Effector memory CD8-positive, alpha-beta T cell (primary cell): ENCODE measurements at regions not wholly inside any gene's neighbourhood (a gene's known extent, or its start where the extent isn't known, plus 50 kb on each side); places are given as distances from the start of the nearest gene placed in this dataset.
"Not testable (repeated sequence)": the region's sequence is repeated elsewhere in the genome, so short reads cannot be mapped to it uniquely, and the experiment has no call there.

Experiments
- ATAC-seq: fragments of 150-1000 bp; cut with Tn5 transposase; replicated peaks from 2 replicates; pipeline ENCODE4 v1.10.0; 2021; ENCODE audit warnings: mild to moderate bottlenecking, moderate library complexity
- DNase-seq, 3 experiments: peaks; one replicate each; pipeline ENCODE4 v3.0.0; 2021
- H3K27ac Mint-ChIP-seq, 2 donors: one replicate each; pipeline ENCODE4 v1.8.0; 2022; ENCODE audit warnings: mild to moderate bottlenecking in 2 of 2, mixed read lengths in 2 of 2, moderate library complexity in 2 of 2
- H3K27me3 Mint-ChIP-seq, 2 donors: one replicate each; pipeline ENCODE4 v1.8.0; 2022; ENCODE audit warnings: mixed read lengths in 2 of 2
- H3K36me3 Mint-ChIP-seq: one replicate; pipeline ENCODE4 v1.8.0; 2022; ENCODE audit warnings: mild to moderate bottlenecking, moderate library complexity, mixed read lengths; ENCODE audit not compliant: insufficient read depth
- H3K4me1 Mint-ChIP-seq, 2 donors: one replicate each; pipeline ENCODE4 v1.8.0; 2022; ENCODE audit warnings: low read depth in 2 of 2, mixed read lengths in 2 of 2
- H3K4me3 Mint-ChIP-seq, 2 donors: one replicate each; pipeline ENCODE4 v1.8.0; 2022; ENCODE audit warnings: mild to moderate bottlenecking in 2 of 2, mixed read lengths in 2 of 2, moderate library complexity in 2 of 2
- H3K9me3 Mint-ChIP-seq, 2 donors: one replicate each; pipeline ENCODE4 v1.8.0; 2022; ENCODE audit warnings: mixed read lengths in 2 of 2

DNA sequence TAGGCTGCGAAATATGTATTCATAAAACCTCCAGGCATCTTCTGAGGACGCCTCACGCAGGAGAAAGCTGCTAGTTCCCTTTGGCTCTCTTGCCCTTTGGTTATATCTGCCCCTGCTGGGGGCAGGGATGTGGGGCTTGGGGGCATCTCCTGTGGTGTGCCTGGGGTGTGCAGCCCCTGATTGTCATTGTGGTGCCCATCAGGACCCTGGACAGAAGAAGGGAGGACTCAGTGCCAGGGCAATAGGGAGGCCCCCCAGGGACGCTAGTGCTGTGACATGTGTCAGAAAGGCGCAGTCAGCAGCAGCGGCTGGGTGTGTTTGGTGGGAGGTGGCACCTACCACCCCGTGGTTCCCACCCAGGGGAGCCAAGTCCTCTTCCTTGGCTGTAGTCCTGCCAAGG lies 102.5 kb upstream of the PZP start:
- not testable (repeated sequence) for DNase-seq, H3K27ac Mint-ChIP-seq, H3K27me3 Mint-ChIP-seq, H3K9me3 Mint-ChIP-seq, H3K4me3 Mint-ChIP-seq, H3K4me1 Mint-ChIP-seq, ATAC-seq, H3K36me3 Mint-ChIP-seq

DNA sequence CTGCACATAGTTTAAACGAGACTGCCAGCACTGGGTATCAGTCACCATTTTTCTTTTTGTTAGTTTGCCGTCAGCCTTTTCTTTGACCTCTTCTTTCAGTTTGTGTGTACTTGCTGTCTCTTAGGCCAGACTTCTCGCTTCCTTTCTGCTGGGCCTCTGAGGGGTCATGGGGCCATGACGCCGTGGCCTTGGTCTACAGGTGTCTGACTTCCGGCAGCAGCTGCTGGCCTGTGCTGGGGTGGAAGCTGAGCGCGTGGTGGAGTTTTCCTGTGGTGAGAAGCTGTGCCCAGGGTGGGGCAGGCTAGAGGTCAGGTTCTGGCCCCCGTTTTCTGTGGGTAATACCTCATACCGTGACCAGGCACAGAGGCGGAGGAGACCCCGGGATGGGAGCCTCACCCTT lies 101.6 kb upstream of the PZP start:
- ATAC-seq, result peak; percentile 40
- peak overlapping the region in 1 of 2 donors; percentile 78 for H3K27ac Mint-ChIP-seq
- not testable (repeated sequence) for H3K4me3 Mint-ChIP-seq, H3K27me3 Mint-ChIP-seq, H3K36me3 Mint-ChIP-seq, H3K4me1 Mint-ChIP-seq, DNase-seq, H3K9me3 Mint-ChIP-seq

DNA sequence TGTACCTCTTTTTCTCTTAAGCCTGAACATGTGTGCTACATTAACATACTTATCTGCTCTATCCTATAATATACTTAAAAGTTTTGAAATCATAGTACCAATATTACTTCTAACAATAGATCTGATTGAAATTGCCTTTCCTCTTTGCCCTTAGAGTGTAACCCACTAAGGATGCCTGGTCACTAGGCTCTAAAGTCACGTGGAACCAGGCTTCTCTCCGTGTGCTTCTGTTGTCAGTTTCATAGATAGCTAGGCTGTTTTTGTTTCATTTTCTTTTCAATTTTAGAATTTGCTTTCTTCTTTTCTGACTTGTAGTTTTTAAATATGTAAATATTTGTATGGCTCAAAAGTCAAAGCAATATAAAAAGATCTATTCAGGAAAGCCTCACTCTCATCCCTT lies 100.5 kb upstream of the PZP start:
- DNase-seq, ATAC-seq, H3K9me3 Mint-ChIP-seq, H3K4me3 Mint-ChIP-seq, H3K27ac Mint-ChIP-seq, H3K4me1 Mint-ChIP-seq, H3K36me3 Mint-ChIP-seq, H3K27me3 Mint-ChIP-seq: not testable (repeated sequence)

DNA sequence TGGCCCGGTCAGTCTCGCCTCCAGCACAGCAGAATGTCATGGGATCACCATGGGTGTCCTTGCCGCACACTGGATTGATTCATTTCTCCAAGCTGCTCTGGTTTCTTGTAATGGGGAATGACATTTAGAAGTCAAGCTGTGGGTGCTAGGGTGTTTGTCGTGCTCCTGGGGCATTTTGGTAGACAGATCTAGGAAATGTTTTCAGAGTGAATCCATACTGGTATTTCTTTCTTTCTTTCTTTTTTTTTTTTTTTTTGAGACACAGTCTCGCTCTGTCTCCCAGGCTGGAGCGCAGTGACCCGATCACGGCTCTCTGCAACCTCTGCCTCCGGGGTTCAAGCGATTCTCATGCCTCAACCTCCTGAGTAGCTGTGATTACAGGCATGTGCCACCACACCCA lies 100.0 kb upstream of the PZP start:
- not testable (repeated sequence) for H3K4me1 Mint-ChIP-seq, H3K27ac Mint-ChIP-seq, ATAC-seq, H3K9me3 Mint-ChIP-seq, H3K27me3 Mint-ChIP-seq, DNase-seq, H3K4me3 Mint-ChIP-seq, H3K36me3 Mint-ChIP-seq

DNA sequence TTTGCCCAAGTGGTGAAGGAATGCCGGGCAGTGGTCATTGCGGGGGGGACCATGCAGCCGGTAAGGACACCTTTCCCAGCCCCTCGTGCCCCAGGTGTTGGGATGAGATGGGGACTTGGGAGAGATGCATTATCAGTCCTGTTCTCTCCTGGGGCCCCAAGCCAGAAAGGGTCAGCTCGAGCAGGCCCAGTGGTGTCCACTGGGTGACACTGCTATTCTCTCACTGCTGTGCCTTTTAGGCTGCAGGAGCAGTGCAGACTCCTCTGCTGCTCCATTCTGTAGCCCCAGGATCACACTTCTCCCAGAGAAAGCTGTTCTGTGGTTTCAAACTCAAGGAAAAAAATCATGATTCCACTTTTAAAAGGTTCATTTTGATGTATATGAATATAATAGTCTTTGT lies 99.1 kb upstream of the PZP start:
- H3K4me1 Mint-ChIP-seq, DNase-seq, H3K36me3 Mint-ChIP-seq, H3K4me3 Mint-ChIP-seq, H3K27ac Mint-ChIP-seq, H3K9me3 Mint-ChIP-seq, ATAC-seq, H3K27me3 Mint-ChIP-seq: not testable (repeated sequence)

DNA sequence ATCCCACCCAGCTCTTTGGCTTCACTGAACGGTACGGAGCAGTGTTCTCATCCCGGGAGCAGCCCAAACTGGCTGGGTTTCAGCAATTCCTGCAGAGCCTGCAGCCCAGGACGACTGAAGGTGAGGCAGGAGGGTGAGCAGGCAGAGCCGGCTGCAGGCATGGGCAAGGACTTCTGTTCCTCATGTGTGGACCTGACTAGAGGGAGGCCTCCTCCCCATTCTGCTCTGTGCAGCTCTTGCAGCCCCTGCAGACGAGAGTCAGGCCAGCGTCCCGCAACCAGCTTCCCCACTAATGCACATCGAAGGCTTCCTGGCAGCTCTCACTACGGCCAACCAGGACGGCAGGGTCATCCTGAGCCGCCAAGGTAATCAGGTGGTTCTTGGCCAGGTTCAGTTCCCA lies 97.8 kb upstream of the PZP start:
- H3K4me3 Mint-ChIP-seq, ATAC-seq, H3K27me3 Mint-ChIP-seq, H3K9me3 Mint-ChIP-seq, DNase-seq, H3K27ac Mint-ChIP-seq, H3K4me1 Mint-ChIP-seq, H3K36me3 Mint-ChIP-seq: not testable (repeated sequence)

DNA sequence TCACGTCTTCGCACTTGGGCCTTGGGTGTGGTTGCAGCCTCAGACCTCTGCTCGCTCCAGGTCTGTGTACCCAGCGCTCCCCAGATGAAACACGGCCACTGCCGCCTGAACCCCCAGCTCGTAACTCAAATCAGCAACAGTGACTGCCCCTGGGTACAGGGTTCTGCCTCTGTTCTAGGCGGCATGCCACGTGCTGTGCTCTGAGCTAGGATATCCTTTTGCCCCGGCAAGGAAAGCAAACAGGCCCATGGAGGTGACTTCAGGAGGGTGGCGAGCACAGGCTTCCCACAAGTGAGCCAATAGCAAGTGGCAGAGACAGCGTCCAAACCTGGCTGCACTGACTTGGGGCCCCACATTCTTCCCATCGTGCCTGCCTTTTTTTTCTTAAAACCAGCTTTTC lies 96.3 kb upstream of the PZP start:
- H3K4me3 Mint-ChIP-seq, H3K4me1 Mint-ChIP-seq, H3K27me3 Mint-ChIP-seq, H3K27ac Mint-ChIP-seq, H3K36me3 Mint-ChIP-seq, H3K9me3 Mint-ChIP-seq, DNase-seq, ATAC-seq: not testable (repeated sequence)

DNA sequence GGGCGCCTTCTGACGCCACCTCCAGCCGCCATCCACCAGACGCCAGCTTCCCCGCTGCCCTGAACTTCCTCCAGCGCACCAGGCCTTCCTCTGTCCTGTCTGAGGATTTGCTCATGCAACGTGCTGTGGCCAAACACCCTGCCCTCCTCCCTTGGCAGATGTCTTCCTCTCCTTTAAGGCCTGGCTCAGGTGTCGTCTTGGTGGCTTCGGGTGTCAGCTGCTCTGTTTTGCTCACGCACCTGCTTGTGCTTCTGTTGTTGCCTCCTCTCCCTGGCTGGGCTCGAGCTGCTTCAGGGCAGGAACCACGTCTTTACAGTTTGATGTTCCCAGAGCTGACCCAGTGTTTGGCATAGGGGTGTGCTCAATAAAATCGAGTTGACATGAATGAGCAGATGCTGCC lies 87.7 kb upstream of the PZP start:
- peak; percentile 94 for ATAC-seq
- H3K27ac Mint-ChIP-seq, H3K4me3 Mint-ChIP-seq: not testable (repeated sequence)

DNA sequence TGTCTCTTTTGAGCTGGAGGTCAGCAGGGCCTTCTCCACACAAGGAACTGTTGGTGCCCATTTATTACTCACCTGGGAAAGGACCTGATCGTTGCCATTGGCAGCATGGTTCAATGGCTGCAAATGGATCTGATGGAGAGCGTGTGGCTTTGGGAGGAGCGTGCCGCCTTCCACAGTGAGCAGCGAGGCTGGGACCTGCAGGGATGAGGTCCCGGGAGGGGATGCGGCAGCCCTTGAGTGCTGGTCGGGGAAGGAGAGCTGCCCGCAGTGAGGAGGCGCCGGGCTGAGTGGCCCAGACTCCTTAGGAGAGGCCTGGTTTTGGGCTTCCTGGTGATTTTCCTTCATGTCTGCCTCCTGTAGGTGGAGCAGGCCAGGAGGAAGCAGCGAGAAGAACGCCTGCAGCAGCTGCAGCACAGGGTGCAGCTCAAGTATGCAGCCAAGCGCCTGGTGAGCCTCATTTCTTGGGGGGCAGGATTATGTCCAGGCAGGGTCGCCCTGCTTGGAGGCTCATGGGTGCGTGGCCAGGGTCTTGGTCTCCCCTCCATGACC lies 86.0 kb upstream of the PZP start:
- not testable (repeated sequence) for H3K4me3 Mint-ChIP-seq, H3K9me3 Mint-ChIP-seq, H3K36me3 Mint-ChIP-seq, ATAC-seq, DNase-seq, H3K27me3 Mint-ChIP-seq, H3K4me1 Mint-ChIP-seq
- peak overlapping the region in 1 of 2 donors; percentile 41 for H3K27ac Mint-ChIP-seq

More for the DNA sequence above, 87.7 kb upstream of the PZP start:
- H3K4me1 Mint-ChIP-seq, H3K27me3 Mint-ChIP-seq, H3K9me3 Mint-ChIP-seq, H3K36me3 Mint-ChIP-seq, DNase-seq: not testable (repeated sequence)

DNA sequence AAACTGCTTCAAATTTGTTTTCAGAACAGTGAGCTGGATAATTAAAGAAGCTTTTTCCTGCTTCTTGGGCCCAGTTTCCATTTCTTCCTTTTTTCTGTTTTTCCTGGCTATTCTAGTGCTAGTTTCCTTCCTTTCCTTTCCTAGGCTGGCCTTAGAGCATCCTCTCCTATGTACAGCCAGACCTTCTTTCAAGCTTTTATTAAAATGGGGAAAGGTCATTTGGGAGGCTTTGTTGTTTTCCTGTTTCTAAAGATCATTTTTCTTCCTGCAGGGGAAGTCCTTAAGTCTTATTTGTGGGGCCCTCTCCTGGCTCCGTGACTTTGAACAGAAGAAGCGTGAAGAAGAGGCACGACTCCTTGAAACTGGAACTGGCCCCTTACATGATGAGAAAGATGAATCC lies 85.2 kb upstream of the PZP start:
- not testable (repeated sequence) for H3K9me3 Mint-ChIP-seq, DNase-seq, H3K27ac Mint-ChIP-seq, H3K36me3 Mint-ChIP-seq, H3K4me1 Mint-ChIP-seq, ATAC-seq, H3K27me3 Mint-ChIP-seq, H3K4me3 Mint-ChIP-seq

DNA sequence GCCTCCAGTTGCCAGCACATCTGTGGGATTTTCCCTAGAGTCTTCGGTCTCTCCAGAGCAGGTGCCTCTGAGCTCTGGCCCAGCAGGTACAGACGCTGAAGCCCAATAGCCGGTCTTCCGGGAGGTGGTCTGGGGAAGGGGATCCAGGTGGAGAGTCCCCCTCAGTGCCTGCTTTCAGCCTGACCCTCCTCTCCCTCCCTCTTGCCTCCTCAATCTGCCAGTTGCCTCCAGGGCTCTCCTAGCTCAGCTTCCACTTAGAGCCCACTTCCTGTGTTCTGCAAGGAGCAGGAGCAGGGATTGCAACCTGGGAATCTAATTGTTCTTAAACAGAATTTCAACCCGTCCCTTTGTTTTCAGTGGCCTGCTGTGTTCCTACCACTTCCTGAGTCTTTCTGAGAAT lies 81.8 kb upstream of the PZP start:
- not testable (repeated sequence) for H3K27me3 Mint-ChIP-seq, DNase-seq

DNA sequence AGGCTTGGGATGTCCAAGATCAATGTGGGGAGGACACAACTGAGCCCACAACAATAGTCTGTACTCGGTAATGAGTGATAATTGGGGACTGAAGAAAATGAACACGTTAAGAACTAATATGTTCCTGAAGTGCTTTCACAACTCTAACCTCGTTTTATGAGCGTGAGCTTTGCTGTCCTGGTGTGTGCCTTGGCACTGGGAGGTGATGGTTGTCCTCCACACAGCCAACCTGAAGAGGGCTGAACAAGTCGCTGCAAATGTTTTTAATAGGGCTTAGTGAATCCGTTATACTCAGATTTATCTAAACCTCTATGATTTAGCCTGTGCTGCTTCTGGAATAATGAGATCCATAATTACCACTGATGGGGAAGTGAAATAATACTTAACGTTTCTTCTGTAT lies 76.5 kb upstream of the PZP start:
- Mint-ChIP-seq H3K27ac (peak overlapping the region in 1 of 2 donors; percentile 98), H3K27me3 (peaks cover 6 to 10% of the 10 kb centered on the region in 2 donors), H3K4me3 (peak overlapping the region in 1 of 2 donors; percentile 99), H3K36me3 (peaks cover 10% of the 10 kb centered on the region)
- H3K4me1 Mint-ChIP-seq, ATAC-seq, DNase-seq, H3K9me3 Mint-ChIP-seq: not testable (repeated sequence)

More for the DNA sequence above, 81.8 kb upstream of the PZP start:
- not testable (repeated sequence) for H3K4me1 Mint-ChIP-seq, H3K36me3 Mint-ChIP-seq, H3K9me3 Mint-ChIP-seq, H3K4me3 Mint-ChIP-seq, H3K27ac Mint-ChIP-seq, ATAC-seq

DNA sequence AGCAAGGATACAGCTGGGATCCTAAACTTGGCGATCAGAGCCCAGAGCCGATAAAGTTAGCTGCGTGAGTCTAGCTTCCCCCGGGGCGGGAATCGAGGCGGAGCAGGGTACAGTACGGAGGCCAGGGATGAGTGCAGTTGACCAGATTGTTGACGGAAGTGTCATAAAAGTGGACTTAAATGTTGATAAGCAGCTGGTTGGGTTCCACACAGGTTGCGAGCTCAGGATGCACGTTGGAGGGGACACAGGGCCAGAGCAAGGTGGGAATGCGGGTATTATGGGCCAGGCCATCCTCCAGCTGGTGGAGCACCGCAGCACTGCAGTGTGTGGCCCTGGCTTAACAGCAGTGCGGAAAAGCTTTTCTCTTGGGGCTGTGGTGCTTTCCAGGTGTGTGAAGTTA lies 76.0 kb upstream of the PZP start:
- H3K27me3 Mint-ChIP-seq, result peaks cover 6 to 10% of the 10 kb centered on the region in 2 donors

DNA sequence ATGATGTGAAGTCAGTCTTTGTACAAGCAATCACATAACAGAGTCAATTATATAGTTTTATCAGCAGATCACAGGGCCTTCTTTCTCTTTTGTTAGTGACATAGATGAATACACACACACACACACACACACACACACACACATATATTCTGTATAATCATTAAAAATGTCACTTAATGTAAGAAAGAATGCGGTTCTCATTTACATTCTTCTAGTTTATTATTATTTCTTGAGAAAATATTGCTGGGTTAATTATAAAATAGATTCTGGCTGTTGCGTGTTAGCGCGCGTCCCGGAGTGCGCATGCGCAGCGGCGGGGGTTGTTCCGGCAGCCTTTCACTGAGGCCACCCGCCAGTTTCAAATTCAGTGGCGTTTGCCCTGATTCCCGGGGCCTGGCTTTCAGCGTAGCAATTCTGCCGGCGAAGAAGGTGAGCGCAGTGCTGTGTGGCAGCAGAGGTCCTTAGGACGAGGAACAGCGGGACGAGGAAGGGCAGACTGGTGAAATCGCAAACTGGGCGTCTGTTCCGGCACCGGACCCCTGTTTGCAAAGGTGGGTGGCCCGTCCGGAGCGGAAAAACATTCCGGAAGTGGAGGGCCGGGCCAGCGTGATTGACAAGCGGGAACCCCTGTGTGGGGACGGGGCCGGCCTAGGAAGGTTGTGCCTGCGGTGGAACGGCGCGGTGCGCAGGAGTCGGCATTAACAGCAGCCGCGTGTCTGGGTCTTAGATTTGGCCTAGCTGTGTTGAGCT lies 75.3 kb upstream of the PZP start:
- H3K27me3 Mint-ChIP-seq, result peaks cover 6 to 13% of the 10 kb centered on the region in 2 donors
- H3K4me3 Mint-ChIP-seq, result peak overlapping the region; percentile 82 to 99
- not testable (repeated sequence) for H3K9me3 Mint-ChIP-seq, H3K36me3 Mint-ChIP-seq, H3K4me1 Mint-ChIP-seq
- DNase-seq (peak; percentile 58 to 84 (median 83)), ATAC-seq (peak; percentile 93)
- H3K27ac Mint-ChIP-seq, result peak overlapping the region in 1 of 2 donors; percentile 98

More for the DNA sequence above, 76.0 kb upstream of the PZP start:
- Mint-ChIP-seq H3K36me3 (peaks cover 10% of the 10 kb centered on the region), H3K27ac (peak overlapping the region in 1 of 2 donors; percentile 98), H3K4me3 (peak overlapping the region in 1 of 2 donors; percentile 99)
- peak in 1 of 3 experiments; percentile 3 for DNase-seq
- not testable (repeated sequence) for H3K9me3 Mint-ChIP-seq, H3K4me1 Mint-ChIP-seq
- ATAC-seq, result peak; percentile 40
